ENCODE measurements at regions not wholly inside any gene's neighbourhood (a gene's known extent, or its start where the extent isn't known, plus 50 kb on each side); places are given as distances from the start of the nearest gene placed in this dataset.

DNA sequence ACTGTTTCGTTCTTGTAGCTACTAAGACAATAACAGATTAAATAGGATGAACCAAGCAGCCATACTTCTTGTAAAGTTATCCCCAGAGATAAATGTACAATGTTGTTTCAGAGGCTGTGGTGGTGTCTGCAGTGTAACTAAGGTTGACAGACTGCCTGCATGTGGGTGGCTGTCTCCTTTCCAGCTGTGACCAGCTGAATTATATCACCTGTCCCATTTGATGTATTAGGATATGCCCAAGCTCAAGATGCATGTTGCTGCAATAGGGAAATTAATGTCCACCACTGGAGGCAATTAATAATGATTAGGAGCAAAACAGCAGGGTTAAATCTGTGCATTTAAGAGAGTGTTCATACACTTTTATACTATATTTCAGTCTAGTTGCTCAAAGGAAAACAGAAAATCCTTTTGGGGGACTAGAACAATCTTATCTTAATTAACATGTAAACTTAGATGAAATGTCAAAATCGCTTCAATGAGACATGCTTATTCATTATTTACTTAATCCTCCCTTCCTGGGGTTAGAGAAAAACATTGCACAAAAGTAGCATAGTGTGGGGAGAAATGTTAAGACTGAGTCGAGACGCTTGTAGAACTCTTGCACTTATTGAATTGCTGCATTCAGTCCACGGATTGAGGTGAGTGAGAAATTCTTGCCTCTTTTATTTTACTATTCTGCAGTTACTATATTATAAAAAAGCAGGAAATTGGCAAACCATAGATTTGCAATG lies 269.0 kb downstream of the SNX10 start:
- DNase-seq, result no peak

DNA sequence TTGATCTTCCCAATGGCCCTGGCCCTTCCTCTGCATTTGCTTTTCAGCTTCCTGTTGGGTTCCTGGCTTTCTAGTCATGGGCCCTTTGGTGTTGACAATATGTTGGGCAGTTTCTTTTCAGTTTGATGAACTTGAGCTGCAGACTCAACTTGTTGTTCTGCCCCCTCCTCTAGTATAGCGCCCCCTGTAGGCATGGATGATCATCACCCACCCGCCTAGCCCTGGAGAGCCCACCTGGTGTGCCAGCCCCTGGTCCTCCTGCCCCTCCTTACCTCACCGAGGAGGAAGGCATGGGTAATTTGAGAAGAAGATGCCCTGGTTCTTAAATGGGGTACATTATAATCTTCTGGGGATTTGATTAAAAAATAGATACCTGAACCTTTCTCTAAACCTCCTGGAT lies 271.2 kb downstream of the SNX10 start:
- DNase-seq, result no peak

DNA sequence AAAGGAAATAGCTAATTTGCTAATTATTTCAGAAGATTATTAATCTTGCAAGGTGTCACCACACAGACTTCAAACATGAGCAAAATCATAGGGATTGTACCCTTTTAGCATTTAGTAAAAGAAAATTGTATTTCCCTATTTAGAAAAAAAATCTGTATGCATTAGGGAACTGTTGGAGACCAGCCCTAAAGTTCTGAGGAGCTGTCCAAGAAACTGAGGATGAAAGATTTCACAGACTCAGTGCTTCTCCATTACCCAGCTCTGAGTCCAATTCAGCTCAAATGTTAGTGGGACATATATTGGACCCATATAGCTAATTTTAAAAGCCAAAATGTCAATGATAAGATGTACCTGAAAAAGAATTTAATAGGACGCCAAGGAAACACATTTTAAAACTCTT lies 271.7 kb downstream of the SNX10 start:
- DNase-seq, result no peak

DNA sequence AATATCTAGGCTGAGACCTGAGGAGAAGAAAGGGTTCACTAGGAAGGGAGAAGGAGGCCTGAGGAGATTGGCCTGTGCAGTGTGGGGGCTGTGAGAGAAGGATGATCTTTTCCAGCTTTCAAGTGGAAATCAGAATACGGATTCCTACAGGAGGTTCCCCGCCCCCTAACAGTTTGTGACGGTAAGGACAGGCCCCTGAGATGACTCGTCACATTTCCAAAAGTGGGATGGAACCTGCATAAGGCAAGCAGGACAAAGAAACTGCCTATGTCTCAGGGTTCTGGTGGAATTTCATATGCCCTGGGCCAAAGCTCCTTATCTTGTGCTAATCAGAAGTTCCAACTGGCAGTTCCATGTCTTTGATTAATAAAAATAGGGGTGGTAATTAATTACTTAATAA lies 275.6 kb downstream of the SNX10 start:
- no peak for DNase-seq

DNA sequence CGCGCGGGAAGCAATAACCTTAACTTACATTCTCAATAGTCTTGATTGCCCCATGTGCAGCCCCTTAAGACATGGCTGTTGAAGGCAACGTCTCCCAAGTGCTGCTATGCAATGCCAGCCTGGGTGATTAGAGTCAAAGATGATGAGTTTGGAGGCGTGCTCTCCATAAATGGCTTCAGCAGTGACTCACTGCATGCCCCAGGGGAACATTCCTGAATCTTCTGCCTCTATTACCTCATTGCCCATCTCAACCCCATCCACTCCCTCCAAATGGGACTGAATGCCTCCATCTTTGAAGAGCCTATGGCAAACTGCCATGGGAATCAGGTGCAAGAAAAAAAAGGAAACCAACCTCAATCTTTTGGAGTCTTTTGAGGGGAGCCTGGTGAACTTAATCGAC lies 282.8 kb downstream of the SNX10 start:
- no peak for DNase-seq

DNA sequence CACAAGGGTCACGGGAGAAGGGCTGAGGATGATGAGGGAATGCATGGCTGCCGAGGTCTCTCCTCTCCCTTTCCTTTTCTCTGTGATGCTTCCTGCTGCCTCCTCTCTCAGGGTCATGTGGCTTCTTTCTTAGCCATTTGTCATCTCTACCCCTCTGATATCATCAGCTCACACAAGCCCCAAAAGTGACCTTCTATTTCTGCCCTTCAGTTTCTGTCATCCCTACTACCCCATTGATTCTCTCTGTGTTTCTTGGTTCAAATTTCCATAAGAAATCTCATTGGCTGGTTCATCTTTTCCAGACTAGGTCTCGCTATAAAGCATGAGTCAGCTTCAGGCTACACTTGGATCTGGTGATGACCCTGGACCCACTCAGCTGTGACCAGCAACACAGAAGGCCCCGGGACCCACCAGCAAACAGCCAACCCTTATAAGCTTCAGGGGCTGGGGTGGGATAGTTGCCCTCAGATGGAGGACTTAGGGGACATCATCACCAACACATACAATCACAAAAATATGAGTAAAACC lies 284.3 kb downstream of the SKAP2 start:
- no peak for DNase-seq

DNA sequence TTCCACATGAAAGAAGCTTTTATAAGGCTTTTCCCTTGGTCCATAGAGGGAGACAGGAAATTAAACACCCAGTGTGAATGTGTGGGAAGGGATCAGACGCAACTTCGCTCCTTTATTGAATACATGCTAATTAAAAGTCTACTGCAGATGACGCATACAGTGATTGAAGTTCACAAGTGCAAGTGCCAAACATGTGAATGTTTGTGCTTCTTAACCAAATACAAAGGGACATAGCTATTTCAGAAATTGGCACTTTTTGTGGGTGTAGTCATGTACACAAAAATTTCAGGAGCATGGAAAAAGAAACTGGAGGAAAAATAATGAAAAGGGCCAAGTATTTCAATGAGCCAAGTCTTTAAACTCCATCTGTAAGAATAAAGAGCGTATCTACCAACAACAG lies 283.7 kb downstream of the SKAP2 start:
- no peak for DNase-seq

DNA sequence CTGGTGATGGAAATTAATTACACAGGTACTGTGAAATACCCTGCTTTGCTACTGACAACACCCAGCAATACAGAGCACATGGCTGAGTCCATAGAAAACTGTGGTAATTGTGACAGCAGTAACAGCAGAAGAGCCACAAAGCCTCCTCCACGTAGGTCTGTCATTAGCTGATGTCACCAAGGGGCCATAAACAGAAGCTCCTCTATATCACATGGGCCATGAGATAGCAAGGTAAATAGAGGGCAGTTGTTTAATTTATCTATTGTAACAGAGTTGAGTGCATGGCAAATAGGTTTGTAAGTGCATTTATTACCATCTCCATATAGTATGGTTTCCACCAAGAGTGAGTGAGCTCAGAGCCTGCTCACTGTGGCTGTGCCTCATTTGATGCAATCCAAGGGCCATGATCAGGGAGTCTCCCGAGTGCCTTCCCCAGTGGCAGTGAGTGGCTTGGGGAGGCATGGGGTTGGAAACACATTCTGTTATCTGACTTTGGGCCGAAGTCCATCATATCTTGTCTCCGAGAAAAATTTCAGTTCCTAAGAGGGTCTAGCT lies 281.2 kb downstream of the SKAP2 start:
- no peak for DNase-seq

DNA sequence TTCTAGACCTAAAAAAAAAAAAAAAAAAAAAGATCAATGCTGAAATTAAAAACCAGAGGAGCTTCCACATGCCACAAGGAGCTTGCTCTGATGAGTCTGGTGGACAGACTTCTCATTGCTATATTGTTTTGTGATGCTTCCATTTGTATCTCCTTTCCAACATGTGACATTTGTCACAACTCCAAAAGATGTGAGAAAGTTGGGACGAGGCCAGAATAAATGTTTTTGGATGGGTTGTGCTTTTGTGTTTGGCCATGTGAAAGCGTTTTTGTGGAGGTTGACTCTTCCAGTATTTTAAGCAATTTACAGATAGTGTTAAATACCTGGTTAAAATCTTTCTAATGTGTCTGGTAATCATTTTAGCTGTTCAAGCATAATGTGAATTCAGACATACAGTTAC lies 280.1 kb downstream of the SKAP2 start:
- no peak for DNase-seq

DNA sequence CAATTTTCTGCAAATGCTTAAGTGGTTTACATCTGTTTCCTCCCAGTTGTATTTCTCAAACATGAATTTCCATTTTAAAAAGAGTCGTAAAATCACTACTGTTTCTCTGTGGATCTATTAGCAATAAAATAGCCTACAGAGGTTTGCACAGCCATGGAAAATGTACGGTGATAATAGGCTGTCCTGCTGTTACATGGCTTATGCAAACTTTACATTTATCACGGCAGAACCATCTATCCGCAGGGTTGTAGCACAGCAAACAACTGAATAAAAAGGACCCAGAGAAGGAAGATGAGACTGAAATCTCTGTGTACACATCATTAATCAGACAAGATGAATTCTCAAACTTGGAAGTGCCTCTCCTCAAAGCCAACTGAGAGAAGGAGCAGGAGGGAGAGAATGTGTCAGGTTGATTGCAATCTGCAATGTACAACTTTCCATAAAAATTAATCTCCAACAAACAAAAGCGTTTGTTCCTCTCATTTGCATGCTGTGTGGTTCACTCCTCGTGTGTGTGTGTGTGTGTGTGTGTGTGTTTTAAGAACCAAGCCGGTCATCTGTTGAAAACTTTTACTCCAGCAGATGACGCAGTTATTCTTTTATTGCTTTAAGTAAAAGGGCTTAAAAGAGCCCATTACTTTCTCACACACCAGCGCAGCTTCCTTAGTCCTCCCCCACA lies 279.3 kb downstream of the SKAP2 start:
- no peak for DNase-seq

DNA sequence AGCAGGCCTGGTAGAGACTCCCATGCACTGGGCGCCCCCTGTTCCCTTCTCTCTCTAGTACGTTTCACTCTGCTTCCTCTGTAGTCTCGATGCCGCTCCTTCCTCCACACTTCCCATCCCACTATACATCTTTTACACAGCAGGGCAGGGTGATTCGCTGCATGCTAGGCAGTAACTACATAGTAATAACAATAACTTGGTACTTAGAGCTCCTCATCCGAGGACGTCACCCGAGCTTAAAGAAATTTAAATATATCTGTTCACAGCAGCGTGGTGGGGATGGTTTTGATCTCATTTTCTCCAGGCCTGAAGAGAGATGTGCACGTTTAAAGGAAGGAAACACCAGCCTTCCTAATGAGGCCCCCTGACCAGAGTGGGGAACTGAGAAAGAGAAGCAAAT lies 276.9 kb downstream of the SKAP2 start:
- DNase-seq, result no peak

DNA sequence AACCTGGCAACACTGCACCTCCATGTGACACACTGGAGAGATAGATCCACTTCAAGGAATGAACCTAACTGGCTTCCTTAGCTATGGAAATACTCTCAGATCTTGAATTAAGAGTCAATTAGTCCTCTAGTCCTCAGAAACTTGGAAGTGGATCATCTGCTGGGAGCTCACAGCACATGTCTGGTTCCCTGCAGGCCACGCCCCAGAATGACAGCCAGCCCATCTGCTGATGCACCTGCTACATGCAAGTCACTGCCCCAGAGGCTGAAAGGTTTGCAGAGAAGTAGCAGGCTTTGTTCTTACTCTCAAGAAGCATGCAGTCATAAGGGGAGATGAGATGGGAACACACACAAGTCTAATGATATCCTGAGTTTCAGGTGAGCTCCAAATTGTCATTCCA lies 275.9 kb downstream of the SKAP2 start:
- DNase-seq, result no peak

DNA sequence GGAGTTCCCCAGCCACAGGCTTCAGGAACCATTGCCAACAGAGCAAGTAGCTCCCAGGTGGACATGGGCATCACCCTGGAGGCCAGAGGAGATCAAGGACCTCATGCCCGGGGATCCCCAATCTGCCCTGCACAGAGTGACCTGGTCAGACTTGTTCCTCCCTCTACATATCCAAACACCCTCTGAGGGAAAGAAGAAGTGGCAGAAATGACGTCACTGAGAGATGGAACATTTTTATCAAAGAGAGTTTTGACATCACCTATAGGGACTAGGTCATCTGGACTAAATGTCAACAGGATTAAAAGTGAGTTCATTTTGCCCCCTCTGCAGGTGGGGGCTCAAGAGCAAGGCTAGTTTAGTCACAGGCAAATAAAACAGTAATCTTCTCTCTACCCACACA lies 273.7 kb downstream of the SKAP2 start:
- no peak for DNase-seq

DNA sequence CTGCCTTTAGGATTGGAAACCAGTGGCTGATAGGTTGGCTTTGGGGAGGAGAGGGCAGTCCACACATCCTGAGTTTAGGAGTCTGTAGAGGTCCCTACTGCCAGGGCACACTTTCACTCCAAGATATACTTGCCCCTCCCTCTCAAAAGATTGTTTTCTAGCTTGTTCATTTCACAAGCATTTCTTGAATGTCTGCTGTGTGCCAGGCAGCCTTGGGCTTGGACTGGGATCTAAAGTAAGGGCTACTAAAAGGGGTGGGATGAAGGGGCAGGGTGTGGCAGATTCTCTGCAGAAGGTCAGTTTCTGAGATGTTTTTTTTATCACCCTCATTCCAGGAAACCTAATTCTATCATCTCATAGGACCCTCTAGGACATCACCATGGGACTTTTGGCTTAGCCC lies 272.4 kb downstream of the SKAP2 start:
- DNase-seq, result no peak

DNA sequence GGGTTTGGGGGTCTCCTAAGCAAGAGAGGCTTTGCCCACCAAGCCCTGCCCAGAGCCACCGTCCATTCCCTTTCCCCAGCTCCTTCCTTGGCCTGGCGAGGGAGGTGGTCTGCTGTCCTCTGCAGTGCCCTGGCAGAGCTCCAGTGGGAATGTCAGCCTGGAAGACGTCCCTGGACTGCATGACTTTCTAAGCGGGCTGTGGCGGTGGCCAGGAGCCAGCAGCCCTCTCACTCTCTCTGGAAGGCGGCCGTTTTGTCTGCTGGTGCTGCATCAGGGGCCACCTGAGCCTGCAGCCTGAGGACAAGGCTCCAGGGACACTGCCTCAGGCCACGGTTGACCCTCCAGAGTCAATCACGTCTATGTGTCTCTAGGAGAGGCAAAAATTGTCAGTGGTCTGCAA lies 271.0 kb downstream of the SKAP2 start:
- no peak for DNase-seq

DNA sequence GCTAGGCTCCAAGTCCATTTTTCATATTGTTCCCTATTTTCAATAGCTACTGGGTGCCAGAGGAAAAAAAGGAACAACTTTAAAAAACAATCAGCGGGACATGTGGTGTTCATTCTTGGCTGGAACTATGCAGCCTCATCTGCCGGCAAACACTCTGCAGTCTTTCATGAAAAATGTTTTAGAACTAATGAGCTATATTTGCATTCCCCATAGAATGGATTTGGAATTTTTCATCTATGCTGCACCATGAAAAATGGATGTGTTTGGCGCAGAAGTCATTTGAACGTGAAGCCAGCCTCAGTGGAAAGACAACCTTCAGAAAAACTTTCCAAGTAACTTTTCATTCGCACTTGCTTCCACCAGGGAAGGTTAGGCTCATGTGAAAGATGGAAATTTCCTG lies 270.5 kb downstream of the SKAP2 start:
- DNase-seq, result no peak

DNA sequence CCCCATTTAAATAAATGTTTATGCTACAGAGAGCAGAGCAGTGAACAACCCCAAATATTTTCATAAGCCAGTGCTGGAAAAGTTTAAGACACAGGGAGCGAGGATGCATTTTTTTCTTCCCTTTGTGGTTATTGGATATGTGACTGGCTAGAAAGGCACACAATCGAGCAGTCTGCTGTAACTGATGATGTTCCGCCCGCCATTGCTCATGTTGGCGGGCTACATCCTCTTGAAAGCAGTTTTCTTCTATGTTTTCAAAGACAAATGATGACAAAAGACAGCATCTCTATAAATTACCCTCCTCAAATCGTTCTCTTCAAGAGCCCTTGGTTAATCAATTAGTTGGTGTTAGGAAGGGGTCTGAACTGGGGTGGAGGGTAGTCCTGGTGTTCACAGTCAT lies 269.8 kb downstream of the SKAP2 start:
- DNase-seq, result no peak

DNA sequence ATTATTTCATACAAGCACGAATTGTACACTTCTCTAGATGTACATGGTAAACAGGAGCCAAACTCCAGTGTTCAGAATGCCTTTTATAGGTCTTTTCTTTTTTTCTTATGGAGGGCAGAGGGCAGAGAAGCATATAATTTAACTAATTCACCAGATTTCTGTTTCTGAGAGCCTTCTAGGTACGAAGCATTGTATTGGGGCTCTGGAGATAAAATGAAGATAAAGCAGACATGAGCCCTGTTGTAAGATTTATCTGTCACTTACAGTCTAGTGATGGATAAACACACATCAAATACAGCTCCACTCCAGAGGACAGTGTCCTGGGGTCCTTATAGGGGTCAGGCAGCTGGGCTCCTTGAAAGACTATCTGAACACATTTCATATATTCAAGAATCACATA lies 265.5 kb downstream of the SKAP2 start:
- DNase-seq, result no peak

DNA sequence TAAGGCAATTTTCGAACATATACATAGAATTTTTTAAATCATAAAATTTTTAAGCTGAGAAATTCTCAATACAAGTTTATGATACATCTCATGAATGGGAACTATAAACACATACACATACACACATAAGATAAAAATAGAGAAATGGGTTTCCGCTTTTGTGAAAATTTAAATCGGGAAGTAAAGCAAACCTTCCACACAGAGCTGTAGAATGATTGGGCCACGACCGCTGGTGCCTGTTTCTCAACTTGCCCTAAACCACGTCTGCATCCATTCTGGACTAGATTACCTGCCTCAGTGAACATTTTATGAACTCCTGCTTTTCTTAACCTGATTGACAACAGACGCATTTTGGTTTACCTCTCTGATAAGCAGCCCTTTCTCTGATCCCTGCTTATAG lies 264.4 kb downstream of the SKAP2 start:
- no peak for DNase-seq

DNA sequence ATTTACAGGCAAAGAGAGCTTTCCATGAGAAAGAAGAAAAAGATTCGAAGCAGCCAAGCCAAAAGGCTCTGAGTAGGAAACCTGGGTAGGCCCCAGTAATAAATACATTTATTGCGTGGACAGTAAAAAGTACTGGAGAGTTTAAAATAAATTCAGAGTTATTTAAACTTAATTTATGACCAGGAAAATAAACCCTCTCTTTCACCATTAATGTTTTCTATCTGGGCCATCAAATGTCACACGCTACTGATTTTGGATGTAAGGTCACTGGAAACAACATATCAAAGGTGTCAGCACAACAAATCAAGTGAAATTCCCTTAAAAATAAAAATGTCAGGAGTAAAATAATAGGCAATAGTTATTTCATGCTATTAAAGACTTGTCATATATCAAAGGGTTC lies 264.0 kb downstream of the SKAP2 start:
- DNase-seq, result no peak

DNA sequence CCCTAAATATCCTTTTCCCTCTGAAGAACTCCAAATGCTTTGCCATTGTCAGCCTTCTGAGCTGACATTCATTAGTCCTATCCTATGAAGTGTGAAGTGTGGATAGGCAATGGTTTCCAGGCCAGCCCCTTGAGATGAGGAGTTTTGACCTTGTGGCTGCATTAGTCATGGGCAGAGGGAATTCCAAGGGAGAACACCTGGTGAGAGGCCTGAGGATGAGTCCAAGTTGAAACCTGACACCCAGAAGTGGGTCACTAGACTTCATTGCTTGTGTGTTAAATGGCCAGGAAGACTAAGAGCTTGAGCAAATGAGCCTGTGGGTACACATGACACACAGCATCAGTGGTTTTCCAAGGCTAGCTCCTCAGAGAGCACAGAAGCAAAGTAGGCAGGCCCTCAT lies 260.8 kb downstream of the SKAP2 start:
- DNase-seq, result no peak

DNA sequence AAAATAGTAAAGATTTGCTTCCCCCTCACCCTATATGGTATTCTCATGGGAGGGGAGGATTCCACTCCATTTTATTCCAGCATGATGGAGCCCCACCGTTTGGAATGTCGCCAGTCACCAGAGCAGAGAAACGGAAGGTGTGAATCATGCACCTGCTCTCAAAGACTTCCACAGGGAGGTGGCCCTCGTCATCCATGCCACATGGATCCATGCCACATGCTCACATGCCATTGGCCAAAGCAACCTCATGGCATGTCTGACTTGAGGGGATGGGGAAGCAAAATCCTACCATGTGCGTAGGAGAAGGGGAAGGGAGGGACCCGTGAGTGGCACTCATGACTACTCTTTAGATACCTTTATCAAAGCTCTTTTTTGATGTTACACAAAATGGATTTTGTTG lies 256.0 kb downstream of the SKAP2 start:
- no peak for DNase-seq

DNA sequence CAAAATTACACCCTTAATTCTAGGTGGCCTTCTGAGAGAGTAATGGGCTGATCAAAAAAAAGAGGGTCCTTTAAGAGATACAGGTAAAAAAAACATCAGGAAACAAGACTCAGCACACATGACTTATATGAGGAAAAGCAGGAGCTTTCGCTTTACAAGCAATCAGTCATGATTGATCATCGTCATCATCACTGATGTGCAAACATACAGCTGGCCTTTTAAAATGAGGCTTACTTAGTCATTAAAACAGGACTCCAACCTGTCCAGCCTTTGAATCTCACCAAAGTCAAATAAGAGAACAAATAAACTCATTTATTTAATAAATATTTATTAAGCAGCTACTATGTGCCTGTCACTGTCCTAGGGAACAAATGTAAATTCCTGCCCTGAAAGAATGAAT lies 255.3 kb downstream of the SKAP2 start:
- no peak for DNase-seq

DNA sequence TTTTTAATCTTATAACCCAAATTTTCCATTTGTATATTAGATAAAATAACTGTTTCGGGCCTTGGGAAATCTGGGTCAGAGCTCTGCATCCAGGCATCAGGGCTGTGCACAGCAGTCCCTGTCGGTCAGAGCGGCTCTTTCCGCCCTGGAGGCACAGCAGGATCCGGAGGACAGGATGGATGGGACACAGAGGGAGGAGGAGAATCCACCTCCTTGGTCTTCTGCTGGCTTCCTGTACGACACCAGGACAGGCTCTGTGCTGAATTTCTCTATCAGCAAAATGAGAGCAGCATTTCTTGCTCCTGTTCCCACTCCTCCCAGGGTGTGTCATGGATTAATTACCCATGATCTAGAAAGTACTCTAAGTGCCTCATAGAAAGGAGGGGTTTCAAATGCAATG lies 254.9 kb downstream of the SKAP2 start:
- no peak for DNase-seq

DNA sequence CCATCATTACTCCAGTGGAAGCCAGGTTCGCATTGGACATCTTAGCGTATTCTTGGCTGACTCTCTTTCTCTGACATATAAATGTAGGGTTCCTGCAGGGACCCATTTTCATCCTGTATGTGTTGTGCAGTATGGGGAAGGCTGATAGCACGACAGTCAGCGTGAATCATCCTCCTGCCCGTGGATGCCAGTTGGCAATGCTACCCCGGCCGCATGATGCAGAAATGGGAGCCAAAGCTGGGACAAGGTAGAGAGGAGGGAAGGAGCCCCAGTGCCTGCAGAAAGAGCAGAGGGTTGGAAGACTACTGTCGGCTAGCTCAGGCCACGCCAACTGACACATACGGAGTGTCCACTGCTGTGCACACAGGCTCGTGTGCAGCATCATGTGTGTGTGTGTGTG lies 251.6 kb downstream of the SKAP2 start:
- DNase-seq, result no peak
